RCC 7860 (cell line): ENCODE measurements at regions not wholly inside any gene's neighbourhood (a gene's known extent, or its start where the extent isn't known, plus 50 kb on each side); places are given as distances from the start of the nearest gene placed in this dataset.

Source experiments
- DNase-seq: peaks from one replicate; pipeline ENCODE4 v3.0.0-alpha.2; 2015; ENCODE audit warnings: low spot score
- FAIRE-seq: peaks from 2 replicates; lab custom pipeline; 2012; peaks lifted over from hg19 to GRCh38; lab: Jason Lieb, UNC

DNA sequence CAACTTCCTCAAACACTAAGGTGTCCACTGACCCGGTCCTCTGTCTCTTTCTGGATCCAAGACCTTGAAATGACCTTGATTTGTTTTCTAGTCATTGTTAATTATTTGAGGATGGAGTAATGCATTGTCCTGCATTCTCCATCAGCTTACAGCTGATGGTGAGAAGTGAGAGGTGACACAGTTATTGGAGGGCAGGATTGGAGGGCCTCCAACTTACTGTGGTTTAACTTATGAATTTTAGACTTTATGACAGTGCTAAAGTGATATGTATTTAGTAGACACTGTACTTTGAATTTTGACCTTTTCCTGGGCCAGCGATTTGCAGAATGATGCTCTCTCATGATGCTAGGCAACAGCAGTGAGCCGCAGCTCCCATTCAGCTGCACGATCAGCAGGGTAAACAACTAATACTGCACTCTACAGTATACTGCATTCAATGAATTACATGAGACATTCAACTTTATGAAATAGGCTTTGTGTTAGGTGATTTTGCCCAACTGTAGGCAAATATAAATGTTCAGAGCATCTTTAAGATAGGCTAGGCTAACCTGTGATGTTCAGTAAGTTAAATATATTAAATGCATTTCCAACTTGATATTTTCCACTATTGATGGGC, 200.0 kb upstream of the MEX3C start:
- FAIRE-seq (no peak), DNase-seq (no peak)

DNA sequence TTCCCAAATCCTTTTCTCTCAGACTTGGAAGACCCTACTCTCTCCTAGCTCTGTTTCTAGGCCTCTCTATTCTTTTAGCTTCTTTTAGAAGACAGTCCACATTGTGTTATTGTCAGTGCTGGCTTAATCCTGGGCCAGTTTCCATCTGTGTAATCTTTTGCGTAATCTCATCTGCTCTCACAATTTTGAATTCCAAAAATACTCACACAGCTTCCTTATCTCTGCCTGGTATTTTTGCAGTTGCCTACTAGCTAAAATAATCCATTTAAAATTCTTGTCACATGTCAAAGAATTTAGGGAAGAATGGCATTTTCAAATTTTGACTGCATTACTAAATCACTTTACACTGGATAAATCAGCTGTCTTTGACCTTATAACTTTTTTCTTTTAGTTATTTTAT, 200.6 kb upstream of the MEX3C start:
- no peak for FAIRE-seq
- no peak for DNase-seq

DNA sequence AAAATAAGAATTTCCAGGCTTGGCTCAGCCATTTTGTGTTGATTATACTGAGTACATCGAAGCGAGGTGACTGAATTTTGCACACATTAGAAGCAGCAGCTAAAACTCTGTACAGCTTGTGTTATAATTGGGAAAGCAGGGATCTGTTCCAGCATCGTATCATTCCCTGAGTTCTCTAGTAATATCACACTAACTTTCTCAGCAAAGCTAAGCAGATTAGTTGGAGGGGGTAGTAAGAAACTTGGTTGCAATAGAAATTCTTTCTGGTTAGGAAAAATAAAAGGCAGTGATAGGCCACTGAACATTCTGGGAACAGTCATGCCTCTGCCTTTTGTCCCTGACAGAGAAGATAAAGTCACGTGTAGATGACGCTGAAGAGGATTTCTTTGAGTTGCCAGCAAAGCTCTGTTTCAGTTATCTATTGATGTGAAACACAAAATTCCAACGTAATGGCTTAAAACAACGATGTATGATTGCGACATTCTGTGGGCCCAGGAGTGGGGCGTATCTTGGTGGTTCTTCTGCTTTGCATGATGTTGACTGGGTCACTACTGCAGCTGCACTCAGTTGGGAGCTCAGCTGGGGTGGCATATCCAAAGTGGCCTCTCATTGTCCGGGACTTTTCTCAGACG, 202.1 kb upstream of the MEX3C start:
- DNase-seq (no peak), FAIRE-seq (no peak)

DNA sequence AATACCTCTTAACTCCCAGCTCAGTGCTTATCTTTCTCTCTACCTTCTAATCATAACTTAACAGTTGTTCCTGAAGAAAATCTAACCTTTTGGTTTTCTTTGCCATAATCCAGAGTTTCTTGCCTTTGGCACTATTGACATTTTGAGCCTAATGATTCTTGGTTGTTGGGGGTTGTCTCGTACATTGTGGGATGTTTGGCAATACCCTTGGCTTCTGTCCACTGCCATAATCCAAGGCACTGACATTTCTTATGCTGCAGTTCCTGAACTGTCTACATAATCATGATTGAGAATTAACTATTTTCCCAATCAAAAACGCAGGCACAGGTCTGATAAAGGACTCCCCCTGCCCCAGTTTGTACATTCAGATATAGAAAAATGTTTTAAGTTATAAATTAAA, 203.2 kb upstream of the MEX3C start:
- FAIRE-seq, result no peak
- no peak for DNase-seq

DNA sequence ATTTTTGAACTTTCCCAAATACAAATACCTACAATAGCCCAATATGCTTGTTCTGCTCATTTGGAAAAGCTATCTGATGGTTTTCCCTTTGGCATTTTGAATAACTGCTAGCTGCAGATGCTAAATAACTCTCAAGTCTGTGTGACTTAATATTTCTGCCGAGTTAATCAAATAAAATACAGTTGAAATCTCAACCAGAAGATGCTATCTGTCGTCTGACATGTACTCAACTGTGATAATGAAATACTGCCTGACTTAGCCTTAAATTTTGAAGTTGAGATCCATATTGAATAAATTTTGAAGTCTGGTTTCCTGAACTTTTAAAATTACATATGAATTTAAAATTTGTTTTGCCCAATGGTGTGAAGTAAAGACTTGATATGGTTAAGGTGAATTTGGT, 204.4 kb upstream of the MEX3C start:
- no peak for FAIRE-seq
- DNase-seq, result no peak

DNA sequence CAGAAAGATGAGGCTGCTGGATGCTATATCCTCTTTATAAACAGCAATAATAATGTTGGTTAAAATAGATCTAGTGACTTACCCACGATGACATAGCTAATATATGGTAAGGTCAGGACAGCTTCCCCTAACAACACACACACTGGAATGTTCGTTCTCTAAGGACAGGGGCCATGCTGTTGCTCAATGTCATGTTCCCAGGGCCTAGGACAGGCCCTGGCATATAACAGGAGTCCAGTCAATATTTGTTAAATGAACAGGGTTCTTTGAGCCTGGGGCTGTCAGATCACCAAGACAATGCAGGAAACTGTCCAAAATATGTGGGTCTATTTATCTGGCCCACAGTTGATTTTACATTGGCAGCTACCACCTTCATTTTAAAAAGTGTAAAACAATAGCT, 207.1 kb upstream of the MEX3C start:
- no peak for DNase-seq
- no peak for FAIRE-seq

DNA sequence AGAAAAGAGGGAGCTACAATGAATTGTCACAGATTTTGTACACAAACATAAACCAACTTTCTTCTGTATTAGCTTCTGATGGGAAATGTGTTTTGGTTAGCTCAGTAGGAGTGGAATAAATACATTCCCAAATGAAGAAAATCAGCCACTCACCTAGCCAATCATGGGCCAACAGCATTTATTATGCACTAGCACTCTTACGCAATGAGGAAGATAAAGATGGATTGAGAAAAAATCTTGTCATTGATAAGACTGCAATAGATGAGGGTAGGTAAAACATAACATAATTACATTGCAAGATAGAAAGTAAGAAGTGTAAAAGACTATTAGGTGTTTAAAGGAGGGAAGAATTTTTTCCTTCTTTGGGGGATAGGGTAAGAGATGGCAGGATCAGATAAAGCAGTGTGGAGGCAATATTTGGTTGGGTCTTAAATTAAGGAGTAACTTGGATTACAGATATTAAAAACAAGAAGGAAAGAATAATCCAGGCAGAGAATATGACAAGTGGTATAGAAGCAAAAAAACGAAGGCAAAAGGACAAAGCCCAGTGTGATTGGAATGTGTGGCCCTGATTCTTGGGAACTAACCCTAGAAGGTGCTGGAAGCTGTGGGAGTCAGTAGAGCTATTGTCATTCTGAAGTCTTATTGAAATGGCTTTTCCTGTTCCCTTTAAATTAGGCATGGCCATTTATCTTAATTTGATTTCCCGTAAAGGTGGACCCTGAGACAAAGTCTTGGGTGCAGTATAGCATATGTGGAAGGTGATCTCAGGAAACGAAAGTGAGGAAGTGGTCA, 208.4 kb upstream of the MEX3C start:
- no peak for FAIRE-seq
- no peak for DNase-seq

DNA sequence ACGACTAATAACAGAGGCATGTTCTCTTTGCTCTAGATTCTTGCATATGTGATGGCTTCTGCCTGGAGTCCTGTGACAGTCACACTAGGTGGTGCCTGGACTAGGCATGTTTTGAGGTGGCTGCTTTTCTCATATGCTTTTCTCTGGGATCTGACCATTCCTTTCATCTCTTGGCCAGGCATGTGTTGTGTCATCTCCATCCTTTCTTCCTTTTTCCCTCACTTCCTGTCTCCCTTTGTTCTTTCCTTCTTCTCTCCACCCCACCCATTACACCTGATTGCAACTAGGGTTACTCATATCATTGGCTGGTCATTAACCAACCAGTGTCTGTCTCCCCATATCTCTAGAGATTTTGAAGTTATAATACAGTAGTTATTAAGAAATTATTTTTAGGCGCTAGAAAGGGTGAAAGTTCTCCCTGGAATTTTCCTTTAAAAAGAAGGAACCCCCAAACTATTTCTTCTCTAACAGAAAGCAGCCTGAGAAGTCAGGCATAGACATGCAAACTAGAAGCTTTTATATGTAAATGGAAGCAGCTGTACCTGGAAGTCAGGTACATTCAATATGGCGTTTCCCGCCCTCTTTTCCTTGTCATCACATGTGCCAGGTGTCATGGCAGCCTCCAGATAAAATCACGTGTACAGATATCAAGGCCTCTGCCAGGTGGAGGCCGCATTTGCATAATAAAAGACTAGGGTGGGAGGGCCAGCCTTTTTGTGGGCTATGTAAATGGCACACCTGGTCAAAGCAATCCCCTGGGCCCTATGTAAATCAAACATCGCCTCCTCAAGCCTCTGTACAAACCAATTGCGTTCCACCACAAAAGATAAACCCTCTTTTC, 220.4 kb upstream of the MEX3C start:
- DNase-seq, result no peak
- FAIRE-seq, result no peak

DNA sequence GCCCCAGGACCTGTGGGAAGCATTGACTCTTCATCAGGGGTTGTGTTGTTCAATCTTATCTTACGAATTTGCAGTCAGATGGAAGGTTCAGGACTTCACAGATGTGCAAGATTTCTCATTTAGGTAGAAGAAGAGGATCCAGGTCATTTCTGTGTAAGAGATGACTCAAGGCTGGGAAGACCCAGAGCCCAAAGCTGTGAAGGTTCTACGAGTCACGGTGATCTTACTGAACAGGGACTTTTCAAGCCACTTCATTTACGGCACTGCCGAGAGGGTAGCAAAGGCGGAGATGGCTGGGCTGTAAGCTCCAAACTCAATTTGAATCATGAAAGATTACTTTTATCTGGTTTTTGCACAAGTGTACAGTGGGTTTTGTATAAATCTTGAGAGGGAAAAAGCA, 228.0 kb upstream of the MEX3C start:
- FAIRE-seq (no peak), DNase-seq (no peak)

DNA sequence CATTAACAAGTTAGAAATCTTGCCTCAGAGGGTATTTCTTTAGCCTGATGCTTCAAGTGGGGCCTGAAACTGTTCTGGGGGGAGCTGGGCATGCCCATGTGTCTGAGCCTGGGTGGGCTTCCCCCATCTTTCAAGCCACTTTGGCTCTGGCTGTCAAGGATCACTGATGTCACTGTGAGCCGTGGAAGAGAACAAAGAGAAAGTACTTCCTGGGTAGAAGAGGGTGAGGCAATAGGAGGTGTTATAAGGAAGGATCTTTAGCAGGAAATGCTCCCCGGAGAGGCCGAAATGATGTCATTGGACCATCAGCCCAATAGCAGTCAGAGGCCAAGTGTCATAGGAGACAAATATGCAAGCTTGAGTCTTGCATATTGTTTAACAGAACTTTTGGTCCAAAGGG, 228.4 kb upstream of the MEX3C start:
- DNase-seq (no peak), FAIRE-seq (no peak)

DNA sequence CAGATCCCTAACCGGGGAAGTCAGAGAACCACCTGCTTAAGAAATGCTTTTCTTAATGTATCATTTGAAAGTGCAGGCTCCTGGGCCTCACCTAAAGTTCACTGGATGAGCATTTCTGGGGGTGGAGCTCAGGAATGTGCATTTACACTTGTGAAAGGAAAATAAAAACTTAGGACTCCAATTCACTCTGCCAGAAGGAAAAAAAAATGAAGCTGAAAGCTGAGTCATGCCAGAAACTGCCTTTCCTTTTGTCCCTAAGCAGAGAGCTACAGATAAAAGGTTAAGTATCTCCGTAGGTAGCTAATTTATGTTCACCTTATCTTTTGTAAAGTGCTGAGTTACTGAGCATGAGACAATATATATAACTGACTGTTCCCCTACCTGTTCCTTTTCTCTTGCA, 229.5 kb upstream of the MEX3C start:
- FAIRE-seq (no peak), DNase-seq (no peak)

DNA sequence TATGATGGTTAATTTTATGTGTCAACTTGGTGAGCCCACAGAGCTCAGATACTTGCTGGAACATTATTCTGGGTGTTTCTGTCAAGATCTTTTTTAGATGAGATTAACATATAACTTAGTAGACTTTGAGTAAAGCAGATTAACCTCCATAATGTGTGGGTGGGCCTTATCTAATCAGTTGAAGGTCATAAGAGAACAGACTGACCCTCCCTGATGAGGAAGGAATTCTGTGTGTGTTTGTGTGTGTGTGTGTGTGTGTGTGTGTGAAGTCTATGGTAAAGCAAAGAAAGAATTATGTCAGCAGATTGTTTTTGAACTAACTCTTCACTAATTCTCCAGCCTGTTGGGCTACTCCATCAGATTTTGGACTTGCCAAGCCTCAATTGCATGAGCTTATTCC, 232.2 kb upstream of the MEX3C start:
- no peak for FAIRE-seq

DNA sequence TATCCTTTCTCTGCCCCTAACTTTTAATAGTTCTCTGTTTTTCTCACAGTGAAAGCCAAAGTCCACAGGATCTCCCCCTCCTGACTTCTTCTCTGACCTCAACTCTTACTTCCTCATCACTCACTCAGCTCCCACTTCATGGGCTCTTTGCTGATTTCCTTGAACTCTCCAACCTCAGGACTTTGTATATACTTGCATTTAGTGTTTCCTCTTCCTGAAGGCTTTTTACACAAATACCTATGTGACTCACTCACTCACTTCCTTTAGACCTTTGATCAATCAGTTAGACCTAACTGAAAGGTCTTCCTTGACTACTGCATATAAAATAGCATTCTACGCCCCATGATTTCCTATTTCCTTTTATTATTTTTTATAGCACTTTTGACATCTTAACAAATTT, 233.1 kb upstream of the MEX3C start:
- no peak for DNase-seq
- FAIRE-seq, result no peak

More for the DNA sequence above, 232.2 kb upstream of the MEX3C start:
- no peak for DNase-seq

DNA sequence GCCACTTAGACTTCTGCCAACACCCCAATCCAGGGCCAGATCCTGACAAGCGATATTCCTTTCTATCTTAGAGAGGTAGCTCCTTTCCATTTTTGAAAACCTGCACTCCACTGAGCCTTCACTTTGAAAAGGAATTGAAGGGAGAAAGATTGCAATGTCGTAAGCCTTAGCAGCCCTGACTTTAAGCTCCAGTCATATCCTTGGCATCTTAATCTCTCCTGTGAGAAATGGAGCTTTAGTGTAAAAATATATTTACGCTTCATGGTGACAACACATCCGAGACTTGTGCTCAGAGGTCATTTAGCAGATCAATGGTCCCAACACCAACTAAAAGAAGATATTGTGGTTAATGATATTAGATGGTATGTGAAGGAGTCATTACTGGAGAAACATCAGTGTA, 235.8 kb upstream of the MEX3C start:
- no peak for DNase-seq
- FAIRE-seq, result no peak

DNA sequence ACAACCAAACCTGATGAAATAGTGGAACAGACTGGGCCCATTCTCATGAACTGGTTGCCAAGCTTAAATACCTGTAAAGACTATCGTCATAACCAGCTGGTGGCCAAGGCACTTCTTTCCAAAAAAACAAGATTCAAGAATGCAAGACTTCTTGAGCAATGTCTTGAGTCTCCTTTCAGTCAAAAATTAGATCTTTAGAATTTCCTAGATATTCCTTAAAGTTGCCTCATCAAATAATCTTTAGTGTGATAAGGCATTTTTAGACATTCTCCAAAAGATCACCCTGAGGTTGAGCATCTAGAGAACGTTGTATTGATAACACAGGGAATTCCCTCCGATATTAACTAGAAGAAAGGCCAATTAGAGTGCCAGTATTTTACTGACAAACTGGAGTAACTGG, 236.4 kb upstream of the MEX3C start:
- FAIRE-seq, result no peak

DNA sequence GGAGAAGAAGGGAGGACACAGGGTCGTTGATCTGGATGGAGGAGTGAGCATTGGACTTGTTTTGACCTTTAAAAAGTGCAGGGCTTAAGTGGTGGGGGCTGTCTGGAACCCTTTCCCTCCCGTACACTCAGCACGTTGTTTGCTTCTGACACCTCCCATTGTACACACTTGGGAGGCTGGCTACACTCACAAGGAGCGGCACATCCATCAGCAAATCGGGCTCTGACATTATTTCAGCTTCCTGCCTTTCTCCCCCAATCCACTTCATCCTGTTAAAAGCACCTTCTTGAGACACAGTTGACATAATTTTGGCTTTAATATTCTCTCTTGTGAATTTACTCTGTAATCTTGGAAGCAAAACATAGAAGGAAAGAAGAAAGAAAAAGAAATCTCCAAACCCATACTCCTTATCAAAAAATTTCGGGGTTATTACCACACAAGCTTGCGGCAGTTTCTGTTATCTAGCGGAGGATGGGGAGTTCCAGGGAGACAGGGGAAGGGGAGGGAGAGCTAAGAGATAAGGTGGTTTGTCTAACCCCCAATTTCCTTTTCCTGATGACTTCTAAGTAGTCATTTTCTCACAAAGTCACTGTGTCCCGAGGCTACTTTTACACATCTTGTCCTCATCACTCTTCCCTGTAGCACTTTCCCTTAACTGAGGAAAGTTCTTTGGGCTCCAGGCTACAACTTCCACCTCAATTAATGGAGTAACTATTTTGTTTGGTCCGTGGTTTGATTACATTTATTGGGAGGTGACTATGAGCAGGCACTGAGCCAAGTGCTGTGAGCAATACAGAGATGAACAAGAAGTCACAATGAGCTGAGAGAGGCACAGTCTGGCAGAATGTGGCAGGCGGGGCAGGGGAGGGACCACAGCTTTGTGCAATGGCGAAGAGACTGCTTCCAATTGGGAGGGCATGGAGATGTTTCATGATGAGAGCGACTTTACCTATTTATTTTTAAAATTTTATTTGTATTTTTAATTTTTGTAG, 240.1 kb upstream of the MEX3C start:
- no peak for FAIRE-seq
- no peak for DNase-seq

More for the DNA sequence above, 236.4 kb upstream of the MEX3C start:
- no peak for DNase-seq

DNA sequence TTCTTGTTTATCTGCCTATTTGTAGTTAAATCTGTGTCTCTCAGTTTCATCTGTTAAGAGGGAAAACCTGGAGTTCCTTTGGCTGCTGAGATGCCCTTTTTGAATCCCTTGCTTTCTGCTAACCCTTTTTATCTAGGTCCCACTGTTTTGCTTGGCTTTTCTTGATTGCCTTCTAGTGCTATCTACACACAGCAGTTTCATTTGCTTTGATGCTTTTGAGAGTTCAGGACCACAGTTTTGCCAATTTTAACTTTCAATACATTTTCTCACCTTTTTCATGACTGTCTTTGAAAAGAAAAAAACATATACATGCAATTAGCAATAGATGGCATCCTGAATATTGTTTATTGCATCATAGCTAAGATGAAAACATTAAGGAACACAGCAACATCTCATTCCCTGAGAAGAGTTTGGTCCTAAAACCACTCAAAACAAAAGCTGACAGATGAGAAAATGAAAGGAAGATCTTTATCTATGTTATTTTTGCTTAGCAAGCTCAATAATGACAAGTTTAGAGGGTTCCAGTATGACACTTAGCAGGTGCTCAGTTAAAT, 241.4 kb upstream of the MEX3C start:
- no peak for FAIRE-seq
- no peak for DNase-seq

DNA sequence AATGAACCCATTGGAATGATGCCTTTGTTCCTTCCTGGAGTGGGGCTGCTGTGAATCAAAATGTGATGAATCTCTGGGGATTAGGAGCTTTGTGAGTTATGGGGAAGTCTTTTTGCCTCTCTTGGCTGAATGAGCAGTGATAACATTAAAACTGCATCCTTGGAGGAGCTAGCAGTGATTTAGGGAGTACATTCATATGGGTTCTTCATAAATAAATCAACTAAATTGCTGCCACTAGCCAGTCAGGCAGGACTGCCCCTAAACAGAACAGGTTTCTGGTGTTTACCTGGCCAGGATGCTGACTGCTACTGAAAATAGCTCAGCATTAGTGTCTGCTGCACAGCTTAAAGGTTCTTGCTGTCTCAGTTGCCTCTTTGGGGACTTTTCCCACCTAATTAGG, 244.5 kb upstream of the MEX3C start:
- DNase-seq, result no peak
- FAIRE-seq, result no peak

DNA sequence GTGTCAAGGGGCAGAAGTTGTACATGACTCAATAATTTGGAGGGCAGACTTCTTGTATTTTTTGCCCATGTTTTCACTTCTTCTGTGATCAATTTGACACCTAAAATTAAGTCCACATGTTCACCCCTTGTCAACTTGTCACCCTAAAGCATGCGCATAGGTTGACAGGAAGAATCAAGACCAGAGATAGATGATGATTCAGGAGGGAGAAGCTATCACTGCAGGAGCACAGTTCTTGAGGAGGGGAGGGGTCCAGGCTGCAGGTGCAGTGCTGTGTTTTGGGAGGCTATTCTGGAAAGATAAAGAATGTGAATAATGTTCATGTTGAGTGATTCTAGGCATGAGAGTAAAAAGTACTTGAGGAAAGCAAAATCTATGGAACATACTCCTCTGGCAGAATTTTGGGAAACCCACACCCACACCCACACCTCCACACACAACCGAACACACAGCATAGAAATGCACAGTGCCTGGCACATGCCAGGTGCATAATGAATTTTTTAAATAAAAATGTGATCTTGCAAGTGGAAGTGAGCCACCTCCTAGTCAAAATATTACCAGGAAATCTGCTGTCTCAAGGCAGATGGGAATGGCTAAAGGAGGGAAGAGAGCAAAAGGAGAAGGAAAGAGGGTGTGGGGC, 249.2 kb upstream of the MEX3C start:
- DNase-seq, result no peak
- FAIRE-seq, result no peak
